Uterus (tissue), 2 donors: ENCODE measurements at regions not wholly inside any gene's neighbourhood (a gene's known extent, or its start where the extent isn't known, plus 50 kb on each side); places are given as distances from the start of the nearest gene placed in this dataset.

Experiments
- POLR2A ChIP-seq, 2 donors: fragments of 450-650 bp; IDR thresholded peaks; one replicate each; pipeline ENCODE4 v1.6.1; 2016; ENCODE audit warnings: antibody characterized with exemption in 2 of 2, mild to moderate bottlenecking in 1 of 2, moderate library complexity in 1 of 2
- TF ChIP-seq, protein P1 (sequence below), 4 experiments: fragments of 200-600 bp in 2 of 4; fragments of 450-650 bp in 2 of 4; sonication (generic) in 2 of 4; IDR thresholded peaks; one replicate each; pipeline ENCODE4 v1.5.1; 2016 to 2019; ENCODE audit warnings: antibody characterized with exemption in 4 of 4, mild to moderate bottlenecking in 2 of 4, moderate library complexity in 1 of 4

GRCh38 chr1:79457562-79458224 is 451.2 kb upstream of the ADGRL4 start:
- no peak for TF ChIP-seq POLR2A (IDR thresholded peaks at IDR 0.05)
- TF ChIP-seq, protein P1, sequence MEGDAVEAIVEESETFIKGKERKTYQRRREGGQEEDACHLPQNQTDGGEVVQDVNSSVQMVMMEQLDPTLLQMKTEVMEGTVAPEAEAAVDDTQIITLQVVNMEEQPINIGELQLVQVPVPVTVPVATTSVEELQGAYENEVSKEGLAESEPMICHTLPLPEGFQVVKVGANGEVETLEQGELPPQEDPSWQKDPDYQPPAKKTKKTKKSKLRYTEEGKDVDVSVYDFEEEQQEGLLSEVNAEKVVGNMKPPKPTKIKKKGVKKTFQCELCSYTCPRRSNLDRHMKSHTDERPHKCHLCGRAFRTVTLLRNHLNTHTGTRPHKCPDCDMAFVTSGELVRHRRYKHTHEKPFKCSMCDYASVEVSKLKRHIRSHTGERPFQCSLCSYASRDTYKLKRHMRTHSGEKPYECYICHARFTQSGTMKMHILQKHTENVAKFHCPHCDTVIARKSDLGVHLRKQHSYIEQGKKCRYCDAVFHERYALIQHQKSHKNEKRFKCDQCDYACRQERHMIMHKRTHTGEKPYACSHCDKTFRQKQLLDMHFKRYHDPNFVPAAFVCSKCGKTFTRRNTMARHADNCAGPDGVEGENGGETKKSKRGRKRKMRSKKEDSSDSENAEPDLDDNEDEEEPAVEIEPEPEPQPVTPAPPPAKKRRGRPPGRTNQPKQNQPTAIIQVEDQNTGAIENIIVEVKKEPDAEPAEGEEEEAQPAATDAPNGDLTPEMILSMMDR (IDR thresholded peaks at IDR 0.05), result no peak
